ENCODE measurements at regions not wholly inside any gene's neighbourhood (a gene's known extent, or its start where the extent isn't known, plus 50 kb on each side); places are given as distances from the start of the nearest gene placed in this dataset.

- H3K9ac ChIP-seq (ENCODE audit: control insufficient read depth, extremely low read depth, insufficient read depth, low read length), result no peak overlapping the region
These were observed 442.6 kb downstream of the PRDM2 start for GRCh38 chr1:14142397-14143100.

GRCh38 chr1:14143777-14144176 is 443.8 kb downstream of the PRDM2 start:
- Histone ChIP-seq H4K20me1 (ENCODE audit: control insufficient read depth, extremely low read depth, insufficient read depth, low read length) (no peaks in the 10 kb centered on the region), H3K79me2 (ENCODE audit: control insufficient read depth, insufficient read depth, low read length) (no peaks in the 10 kb centered on the region), H3K9ac (ENCODE audit: control insufficient read depth, extremely low read depth, insufficient read depth, low read length) (no peak overlapping the region), H3K4me2 (ENCODE audit: control insufficient read depth, extremely low read depth, insufficient read depth, low read depth, low read length) (no peak overlapping the region), H3K9me1 (ENCODE audit: control insufficient read depth, extremely low read depth, insufficient read depth, low read length) (no peaks in the 10 kb centered on the region), H3K4me3 (ENCODE audit: control insufficient read depth in 2 of 3, extremely low read depth in 1 of 3, insufficient read depth in 2 of 3, low read depth in 1 of 3, low read length in 3 of 3) (no peak overlapping the region), H3K9me3 (ENCODE audit: control insufficient read depth, low read depth, low read length) (no peaks in the 10 kb centered on the region), H3K36me3 (ENCODE audit: control insufficient read depth in 2 of 2, extremely low read depth in 1 of 2, insufficient read depth in 2 of 2, low read length in 2 of 2) (no peaks in the 10 kb centered on the region), H3K27me3 (ENCODE audit: control insufficient read depth, extremely low read depth, insufficient read depth, low read length) (no peaks in the 10 kb centered on the region), H3K4me1 (ENCODE audit: control insufficient read depth, extremely low read depth, insufficient read depth, low read length) (peaks cover 15% of the 10 kb centered on the region), H3K27ac (ENCODE audit: control insufficient read depth, insufficient read depth, low read length) (no peak overlapping the region), H2AFZ (ENCODE audit: control insufficient read depth, low read length) (no peak overlapping the region)
- dilution Hi-C loops (cut with MboI; ENCODE audit: extremely low pct_ligation_motif_present, low sequenced_read_pairs), result no loop called here
- no peak for TF ChIP-seq CTCF (optimal IDR thresholded peaks at IDR 0.05 in 1 of 3, IDR thresholded peaks at IDR 0.05 in 1 of 3, conservative IDR thresholded peaks at IDR 0.05 in 1 of 3; ENCODE audit: extremely low read depth in 1 of 3, insufficient read depth in 2 of 3, low read length in 3 of 3)
- TF ChIP-seq EZH2 (IDR thresholded peaks at IDR 0.05; ENCODE audit: low read length), result no peak
- peak; percentile 44 for FAIRE-seq
- DNase-seq (ENCODE audit: low read depth, low spot score), result no peak

More at GRCh38 chr1:14142397-14143100, 442.6 kb downstream of the PRDM2 start:
- peaks cover 26% of the 10 kb centered on the region for H3K4me1 ChIP-seq (ENCODE audit: control insufficient read depth, extremely low read depth, insufficient read depth, low read length)
- H2AFZ ChIP-seq (ENCODE audit: control insufficient read depth, low read length), result peak overlapping the region; percentile 29
- H3K36me3 ChIP-seq (ENCODE audit: control insufficient read depth in 2 of 2, extremely low read depth in 1 of 2, insufficient read depth in 2 of 2, low read length in 2 of 2), result no peaks in the 10 kb centered on the region
- no peak for DNase-seq (ENCODE audit: low read depth, low spot score)
- H3K4me3 ChIP-seq (ENCODE audit: control insufficient read depth in 2 of 3, extremely low read depth in 1 of 3, insufficient read depth in 2 of 3, low read depth in 1 of 3, low read length in 3 of 3), result no peak overlapping the region
- no peaks in the 10 kb centered on the region for H4K20me1 ChIP-seq (ENCODE audit: control insufficient read depth, extremely low read depth, insufficient read depth, low read length)
- no peaks in the 10 kb centered on the region for H3K79me2 ChIP-seq (ENCODE audit: control insufficient read depth, insufficient read depth, low read length)
- H3K27me3 ChIP-seq (ENCODE audit: control insufficient read depth, extremely low read depth, insufficient read depth, low read length), result no peaks in the 10 kb centered on the region
- no peaks in the 10 kb centered on the region for H3K9me1 ChIP-seq (ENCODE audit: control insufficient read depth, extremely low read depth, insufficient read depth, low read length)
- no peaks in the 10 kb centered on the region for H3K9me3 ChIP-seq (ENCODE audit: control insufficient read depth, low read depth, low read length)
- no peak for FAIRE-seq
- TF ChIP-seq EZH2 (IDR thresholded peaks at IDR 0.05; ENCODE audit: low read length), result no peak
- no peak for TF ChIP-seq CTCF (optimal IDR thresholded peaks at IDR 0.05 in 1 of 3, IDR thresholded peaks at IDR 0.05 in 1 of 3, conservative IDR thresholded peaks at IDR 0.05 in 1 of 3; ENCODE audit: extremely low read depth in 1 of 3, insufficient read depth in 2 of 3, low read length in 3 of 3)
- H3K27ac ChIP-seq (ENCODE audit: control insufficient read depth, insufficient read depth, low read length), result no peak overlapping the region
- H3K4me2 ChIP-seq (ENCODE audit: control insufficient read depth, extremely low read depth, insufficient read depth, low read depth, low read length), result no peak overlapping the region
- dilution Hi-C loops (cut with MboI; ENCODE audit: extremely low pct_ligation_motif_present, low sequenced_read_pairs), result no loop called here
